DLD1 (cell line): ENCODE measurements at regions not wholly inside any gene's neighbourhood (a gene's known extent, or its start where the extent isn't known, plus 50 kb on each side); places are given as distances from the start of the nearest gene placed in this dataset.
"Not testable (repeated sequence)": the region's sequence is repeated elsewhere in the genome, so short reads cannot be mapped to it uniquely, and the experiment has no call there.

Experiments used
- in situ Hi-C: cut with HindIII; loops from 2 replicates; pipeline ENCODE4 v1.10.0; 2017; ENCODE audit warnings: low sequenced_read_pairs

GRCh38 chr4:181757098-181757497 lies 486.1 kb upstream of the TENM3 start:
- in situ Hi-C loops = no loop called here

- in situ Hi-C loops = no loop called here
Measured at GRCh38 chr4:181757910-181758660, 485.1 kb upstream of the TENM3 start.

- in situ Hi-C loops = no loop called here
Measured at GRCh38 chr4:181760560-181760959, 482.6 kb upstream of the TENM3 start.

- in situ Hi-C loops = no loop called here
Measured at GRCh38 chr4:181761156-181761555, 482.0 kb upstream of the TENM3 start.

- in situ Hi-C loops = no loop called here
Measured at GRCh38 chr4:181766061-181766548, 477.1 kb upstream of the TENM3 start.

GRCh38 chr4:181770971-181771370 lies 472.2 kb upstream of the TENM3 start:
- in situ Hi-C loops = no loop called here

GRCh38 chr4:181775298-181775697 lies 467.9 kb upstream of the TENM3 start:
- in situ Hi-C loops = no loop called here

GRCh38 chr4:181776264-181777054 lies 466.7 kb upstream of the TENM3 start:
- in situ Hi-C loops = no loop called here

GRCh38 chr4:181777518-181777917 lies 465.7 kb upstream of the TENM3 start:
- in situ Hi-C loops = no loop called here

- in situ Hi-C loops = no loop called here
Measured at GRCh38 chr4:181784881-181785280, 458.3 kb upstream of the TENM3 start.

- in situ Hi-C loops = no loop called here
Measured at GRCh38 chr4:181792641-181793040, 450.6 kb upstream of the TENM3 start.

- in situ Hi-C loops = no loop called here
Measured at GRCh38 chr4:181793096-181793495, 450.1 kb upstream of the TENM3 start.

- in situ Hi-C loops = no loop called here
Measured at GRCh38 chr4:181796502-181796901, 446.7 kb upstream of the TENM3 start.

- in situ Hi-C loops = no loop called here
Measured at GRCh38 chr4:181798536-181798935, 444.7 kb upstream of the TENM3 start.

GRCh38 chr4:181799561-181800069 lies 443.6 kb upstream of the TENM3 start:
- in situ Hi-C loops = no loop called here

GRCh38 chr4:181802207-181802606 lies 441.0 kb upstream of the TENM3 start:
- in situ Hi-C loops = no loop called here

- in situ Hi-C loops = no loop called here
Measured at GRCh38 chr4:181807771-181808170, 435.4 kb upstream of the TENM3 start.

- in situ Hi-C loops = no loop called here
Measured at GRCh38 chr4:181810711-181811110, 432.5 kb upstream of the TENM3 start.

- in situ Hi-C loops = not testable (repeated sequence)
Measured at GRCh38 chr4:181811550-181811949, 431.7 kb upstream of the TENM3 start.

- in situ Hi-C loops = no loop called here
Measured at GRCh38 chr4:181819946-181820345, 423.3 kb upstream of the TENM3 start.

- in situ Hi-C loops = no loop called here
Measured at GRCh38 chr4:181820553-181820952, 422.6 kb upstream of the TENM3 start.
